NCI-H345 (cell line): ENCODE measurements at regions not wholly inside any gene's neighbourhood (a gene's known extent, or its start where the extent isn't known, plus 50 kb on each side); places are given as distances from the start of the nearest gene placed in this dataset.

ENCODE experiments used
- DNase-seq: peaks from one replicate; lab custom pipeline; 2025; lab: John Stamatoyannopoulos, UW

DNA sequence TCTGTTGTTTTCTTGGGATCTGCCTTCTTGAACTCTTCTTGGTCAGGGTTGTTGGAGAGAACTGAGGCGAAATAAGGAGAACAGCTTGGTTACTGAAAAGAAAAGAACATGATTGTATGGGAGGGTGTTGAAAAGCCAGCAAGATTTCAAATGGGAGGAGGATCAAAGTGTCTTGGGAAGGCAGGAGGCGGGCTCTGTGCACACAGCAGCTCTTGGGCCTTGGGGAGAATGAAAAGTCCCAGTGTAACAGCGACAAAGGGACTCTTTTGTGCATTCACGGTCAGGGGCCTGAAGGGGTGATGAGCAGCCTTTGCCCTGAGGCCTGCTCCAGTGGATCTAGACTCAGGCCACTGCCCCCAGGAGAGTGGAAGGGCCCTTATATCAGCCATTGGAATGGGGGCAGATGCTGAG, 135.4 kb downstream of the ADAMTS15 start:
- DNase-seq, result no peak

DNA sequence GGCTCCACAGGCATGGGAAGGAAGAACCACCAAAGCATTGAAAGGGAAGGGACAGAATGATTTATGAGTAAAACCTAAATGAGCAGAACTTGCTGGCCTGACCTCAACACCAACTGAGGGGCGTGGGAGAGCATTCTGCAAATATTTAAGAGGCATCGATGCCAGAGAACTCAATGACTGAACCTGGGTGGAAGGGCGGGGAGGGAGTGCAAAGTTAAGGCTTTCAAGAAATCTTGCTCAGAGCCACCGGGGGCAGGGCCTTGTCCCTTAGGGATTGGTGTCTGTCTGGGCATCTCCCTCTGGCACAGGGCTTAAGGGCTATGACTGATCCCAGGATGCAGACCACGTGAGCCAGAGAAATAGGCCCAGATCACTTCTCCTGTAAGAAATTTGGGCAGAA, 137.1 kb downstream of the ADAMTS15 start:
- DNase-seq, result no peak

DNA sequence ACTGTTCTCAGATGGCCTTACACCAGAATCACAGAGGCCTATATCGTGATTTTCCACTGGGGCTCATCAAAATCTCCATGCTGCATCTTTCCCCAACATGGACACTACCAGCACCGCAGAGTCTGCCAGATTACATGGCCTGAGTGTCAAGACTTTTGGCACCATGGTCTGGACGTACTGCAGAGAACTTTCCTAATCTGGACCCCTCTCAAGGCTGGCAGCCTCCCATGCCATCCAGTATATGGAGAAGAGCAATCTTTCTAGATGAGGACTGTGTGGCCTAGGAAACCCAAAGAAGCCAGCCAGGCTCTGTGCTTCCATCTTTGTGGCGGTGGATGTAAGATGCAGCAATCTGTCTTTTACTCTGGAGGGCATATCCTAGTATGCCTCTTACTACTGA, 139.2 kb downstream of the ADAMTS15 start:
- DNase-seq, result no peak

DNA sequence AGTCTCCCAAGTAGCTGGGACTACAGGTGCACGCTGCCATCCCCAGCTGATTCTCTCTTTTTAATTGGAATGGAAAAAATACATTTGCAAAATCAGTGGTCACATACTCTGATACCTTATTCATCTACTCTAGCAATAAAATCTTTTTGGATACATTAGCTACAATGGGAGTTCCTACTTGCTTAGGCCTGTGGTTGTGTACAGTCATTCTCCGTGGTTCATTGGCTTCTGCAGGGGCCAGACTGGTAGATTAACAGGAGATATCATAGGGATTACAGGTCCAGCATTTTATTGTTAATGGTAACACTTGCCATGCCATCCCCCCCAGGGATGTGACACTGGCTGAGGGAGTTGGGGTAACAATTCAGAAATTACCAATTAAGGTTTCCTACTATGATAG, 140.0 kb downstream of the ADAMTS15 start:
- DNase-seq, result no peak

DNA sequence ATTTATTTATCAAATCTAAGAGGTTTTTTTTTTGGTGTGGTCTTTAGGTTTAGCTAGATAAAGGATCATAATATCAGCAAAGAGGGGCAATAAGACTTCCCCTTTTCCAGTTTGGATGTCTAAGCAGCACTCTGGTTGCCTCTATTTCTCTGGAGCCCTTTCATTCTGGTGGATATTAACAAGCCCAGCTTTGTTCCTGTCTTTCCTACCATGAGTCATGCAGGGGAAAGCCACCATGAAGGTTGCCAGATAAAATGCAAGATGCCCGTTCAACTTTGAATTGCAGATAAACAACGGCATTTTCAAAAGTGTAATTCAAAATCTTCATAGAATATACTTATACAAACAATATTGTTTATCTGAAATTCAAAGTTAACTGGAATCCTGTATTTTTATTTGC, 143.6 kb downstream of the ADAMTS15 start:
- DNase-seq, result no peak

DNA sequence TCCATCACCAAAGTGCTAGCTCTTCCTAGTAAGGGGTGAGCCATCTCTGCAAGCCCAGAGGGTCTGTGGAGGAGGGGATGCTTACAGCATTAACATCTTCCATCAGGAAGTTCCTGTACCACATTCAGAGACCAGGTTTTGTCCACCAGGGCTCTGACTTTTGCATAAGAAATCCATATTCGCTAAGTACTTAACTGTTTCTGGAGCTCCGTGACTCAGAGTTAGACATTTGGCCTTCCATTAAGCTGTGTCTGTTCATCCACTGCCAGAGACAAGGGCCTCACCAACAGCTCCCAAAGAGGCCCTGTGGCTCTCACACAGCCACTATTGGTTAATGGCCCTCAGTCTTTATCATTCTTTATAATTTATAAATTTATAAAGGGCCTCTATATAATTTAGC, 144.6 kb downstream of the ADAMTS15 start:
- no peak for DNase-seq

DNA sequence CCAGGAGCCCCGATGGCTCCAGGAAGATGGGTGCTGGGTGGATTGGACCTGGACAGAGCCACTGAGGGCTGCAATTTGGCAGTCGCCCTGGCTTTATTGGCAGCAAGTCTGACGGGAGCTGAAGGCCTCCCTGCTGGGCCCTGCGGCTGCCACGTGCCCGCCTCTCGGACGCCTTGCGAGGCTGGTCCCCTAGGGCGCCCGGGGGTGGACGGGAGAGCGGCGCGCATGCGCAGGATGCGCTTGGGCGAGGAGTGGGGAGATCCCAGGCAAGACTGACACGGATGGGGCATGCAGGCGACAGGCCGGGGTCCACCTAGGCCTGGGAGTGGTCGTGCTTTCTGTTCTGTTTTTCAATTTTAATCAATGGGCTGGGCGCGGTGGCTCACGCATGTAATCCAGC, 150.0 kb downstream of the ADAMTS15 start:
- DNase-seq, result no peak

DNA sequence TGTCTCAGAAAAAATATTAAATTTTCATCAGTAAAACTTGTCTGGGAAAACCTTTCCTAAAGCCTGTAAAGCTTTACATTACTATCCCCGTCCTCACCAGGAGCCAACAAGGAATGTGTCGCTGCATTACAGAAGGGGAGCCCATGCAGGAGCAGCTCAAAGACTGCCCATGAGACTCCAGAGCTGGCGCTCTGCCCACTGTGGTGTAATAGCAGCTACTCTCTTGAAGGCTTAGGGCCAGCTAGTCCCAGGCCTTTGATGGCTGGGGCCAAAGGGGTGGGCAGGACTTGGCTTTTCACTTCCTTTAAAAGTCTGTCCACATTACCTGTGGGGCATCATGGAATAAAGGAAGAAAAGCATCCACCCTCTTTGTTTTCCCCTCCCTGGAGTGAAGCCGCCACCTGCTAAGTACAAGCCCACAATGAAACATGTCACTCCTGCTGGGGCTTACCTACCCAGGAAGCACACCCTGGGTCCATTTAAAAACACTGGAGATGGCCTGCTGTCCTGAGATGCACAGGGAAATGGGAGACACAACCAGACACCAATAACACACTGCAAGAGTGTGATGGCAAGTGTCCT, 150.7 kb downstream of the ADAMTS15 start:
- DNase-seq, result no peak

DNA sequence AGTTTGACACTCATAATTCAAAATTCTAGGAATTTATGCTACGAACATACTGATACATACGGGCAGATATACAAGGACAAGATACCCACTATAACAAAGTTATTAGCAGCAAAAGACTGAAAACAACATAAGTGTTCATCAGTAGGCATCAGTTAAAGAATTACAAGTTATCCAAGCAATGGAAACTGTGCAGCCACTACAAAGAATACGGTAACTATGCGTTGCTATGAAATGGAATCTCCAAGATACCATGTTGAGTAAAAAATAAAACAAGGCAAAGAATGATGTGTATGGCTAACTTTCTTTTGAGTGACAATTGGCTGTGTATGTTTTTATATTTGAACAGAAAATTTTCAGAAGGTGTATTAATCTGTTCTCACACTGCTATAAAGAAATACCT, 151.7 kb downstream of the ADAMTS15 start:
- DNase-seq, result no peak

DNA sequence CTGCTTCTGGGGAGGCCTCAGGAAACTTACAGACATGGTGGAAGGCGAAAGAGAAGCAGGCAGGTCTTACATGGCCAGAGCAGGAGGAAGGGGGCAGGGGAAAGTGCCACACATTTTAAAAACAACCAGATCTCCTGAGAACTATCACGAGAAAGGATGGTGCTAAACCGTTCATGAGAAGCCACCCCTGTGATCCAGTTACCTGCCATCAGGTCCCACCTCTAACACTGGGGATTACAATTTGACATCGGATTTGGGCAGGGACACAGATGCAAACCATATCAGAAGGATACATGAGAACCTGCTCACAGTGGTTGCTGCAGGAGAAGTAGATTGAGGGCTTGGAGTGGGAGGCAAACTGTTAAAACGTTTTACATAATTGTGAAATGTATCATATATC, 152.2 kb downstream of the ADAMTS15 start:
- DNase-seq, result no peak

DNA sequence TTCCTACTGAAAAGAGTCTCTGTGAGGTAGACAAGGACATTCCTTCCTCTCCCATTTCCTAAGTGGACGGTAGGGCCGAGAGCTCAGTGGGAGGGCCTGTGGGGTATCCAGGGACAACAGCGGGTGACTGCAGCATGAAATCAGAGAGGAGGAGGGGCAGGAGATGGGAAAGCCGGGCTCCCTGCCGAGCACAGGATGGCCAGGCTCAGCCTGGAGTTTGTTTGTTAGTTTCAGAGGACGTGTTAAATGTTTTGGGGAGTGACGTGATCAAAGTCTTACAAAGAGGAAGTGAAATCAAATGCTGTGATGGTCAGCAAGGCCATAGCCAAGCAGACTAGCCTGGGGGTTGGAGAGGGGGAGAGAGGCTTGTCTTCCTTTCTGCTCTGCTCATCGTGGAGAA, 152.7 kb downstream of the ADAMTS15 start:
- no peak for DNase-seq

DNA sequence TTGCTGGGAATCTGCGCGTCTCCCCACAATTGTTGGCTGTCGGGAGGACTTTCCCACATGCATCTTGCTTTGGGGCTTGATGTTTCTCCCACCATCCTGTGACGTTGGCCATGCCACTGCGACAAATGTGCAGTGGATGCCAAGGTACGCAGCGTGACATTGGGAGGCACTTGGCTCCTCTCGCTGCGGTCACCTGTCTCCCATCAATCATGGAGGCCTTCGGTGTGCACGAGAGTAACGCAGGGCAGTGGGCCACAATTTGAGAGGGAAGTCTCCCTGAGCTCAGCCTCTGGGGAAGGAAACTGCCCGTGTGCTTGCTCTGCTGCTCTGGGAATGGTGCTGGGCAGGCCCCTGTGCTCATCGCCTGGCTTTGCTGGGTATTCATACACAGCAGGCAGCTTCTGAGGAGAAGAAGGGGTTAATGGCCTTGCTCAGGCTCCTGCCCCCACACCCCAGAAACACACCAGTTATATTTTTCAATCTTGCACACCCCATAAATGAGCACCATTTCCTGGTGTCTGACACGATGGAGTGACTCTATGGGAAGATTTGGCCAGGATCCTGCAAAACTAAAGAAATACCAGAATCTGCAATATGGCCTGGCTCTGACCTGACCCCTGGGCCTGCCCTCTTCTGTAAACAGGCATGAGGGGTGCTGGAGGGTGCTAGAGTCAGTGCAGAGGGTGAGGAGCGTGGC, 153.5 kb downstream of the ADAMTS15 start:
- no peak for DNase-seq

DNA sequence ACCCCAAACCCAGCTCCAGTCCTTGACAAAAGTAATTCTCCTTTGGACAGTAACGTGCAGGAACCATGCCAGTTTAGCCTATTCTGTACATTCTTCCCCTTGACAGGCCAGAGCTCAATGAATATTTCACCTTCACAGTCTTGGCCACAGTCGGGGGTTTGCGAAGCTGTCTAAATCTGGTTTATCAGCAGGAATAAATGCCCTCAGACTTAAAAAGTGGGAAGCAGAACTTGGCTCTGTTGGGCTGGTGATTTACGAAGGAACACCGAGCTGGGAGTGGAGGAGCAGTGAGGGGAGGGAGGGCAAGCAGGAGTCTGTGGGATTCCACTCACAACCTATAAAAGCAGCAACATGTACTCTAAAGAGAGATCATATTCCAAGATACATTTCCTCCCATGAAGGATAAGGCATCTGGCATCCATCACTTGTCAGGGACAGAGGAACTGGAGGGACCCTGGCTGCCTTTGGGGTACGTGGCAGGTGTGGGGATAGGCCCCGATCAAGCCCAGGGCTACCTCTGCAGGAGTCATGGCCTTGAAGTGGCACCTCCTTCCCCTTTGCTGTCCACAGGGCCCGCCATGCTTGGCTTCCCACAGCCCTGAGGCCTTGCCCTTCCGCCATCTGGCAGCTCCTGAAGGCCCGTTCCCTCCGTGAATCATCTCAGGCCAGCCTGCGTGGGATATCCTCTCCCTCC, 154.3 kb downstream of the ADAMTS15 start:
- no peak for DNase-seq

DNA sequence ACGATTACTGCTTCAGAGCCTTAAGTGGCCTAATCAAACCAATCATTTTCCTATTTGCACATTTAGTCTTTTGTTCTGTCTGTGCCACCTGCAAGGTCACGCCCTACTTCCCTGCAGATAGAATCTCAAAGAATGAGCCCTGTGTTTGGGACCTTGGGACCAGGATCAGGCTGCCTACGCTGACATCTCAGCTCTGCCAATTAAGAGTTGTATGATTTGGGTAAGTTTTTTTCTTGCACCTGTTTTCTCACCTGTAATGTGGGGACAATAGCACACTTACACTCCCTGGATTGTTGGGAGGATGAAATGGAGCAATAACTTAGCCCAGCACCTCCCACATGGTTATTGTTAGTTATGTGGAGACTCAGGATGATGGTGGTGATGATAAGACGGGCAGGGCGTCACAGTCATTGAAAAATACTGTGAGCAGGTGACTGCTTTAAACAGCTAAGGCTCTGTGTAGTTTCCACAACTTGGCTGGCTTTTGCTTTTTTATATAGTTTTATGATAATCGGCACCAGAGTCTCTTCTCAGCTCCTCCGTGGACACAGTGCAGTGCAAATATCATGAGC, 155.0 kb downstream of the ADAMTS15 start:
- no peak for DNase-seq

DNA sequence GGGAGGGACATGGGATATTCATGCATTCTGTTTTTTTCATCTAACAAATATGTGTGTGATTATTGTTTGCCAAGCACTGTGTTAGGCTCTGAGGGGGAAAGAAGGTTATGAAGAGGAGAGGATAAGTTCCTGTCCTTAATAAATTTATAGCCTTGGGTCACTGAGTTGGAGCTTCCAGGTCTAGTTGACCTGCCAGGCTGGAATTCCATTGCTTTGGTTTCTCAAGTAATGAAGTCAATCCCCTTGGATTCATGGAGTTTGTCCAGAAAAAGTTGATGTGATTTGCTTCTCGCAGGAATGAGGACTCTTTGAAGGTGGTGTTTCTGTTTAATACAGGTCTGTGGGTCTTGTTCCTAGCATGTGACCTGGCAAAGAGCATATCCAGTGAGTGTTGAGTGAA, 156.2 kb downstream of the ADAMTS15 start:
- no peak for DNase-seq

DNA sequence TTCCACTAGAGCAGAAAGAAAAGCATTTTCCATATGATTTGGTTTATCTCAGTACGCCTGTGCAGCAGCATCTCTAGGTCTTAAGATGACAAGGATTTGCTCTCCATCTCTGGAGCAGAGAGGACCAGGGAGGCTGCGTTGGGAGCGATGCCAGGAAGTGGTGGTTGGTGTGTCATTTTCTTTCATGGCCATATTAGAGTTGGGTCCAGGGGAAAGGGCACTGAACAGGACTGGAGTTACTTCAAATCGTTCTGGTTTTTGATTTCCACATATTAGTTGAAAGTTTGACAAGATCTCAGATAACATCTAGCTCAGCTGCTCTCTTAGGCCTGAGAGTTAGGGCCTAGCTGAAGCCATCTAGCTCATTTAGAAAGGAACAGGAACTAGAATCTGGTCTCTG, 157.7 kb downstream of the ADAMTS15 start:
- DNase-seq, result no peak

DNA sequence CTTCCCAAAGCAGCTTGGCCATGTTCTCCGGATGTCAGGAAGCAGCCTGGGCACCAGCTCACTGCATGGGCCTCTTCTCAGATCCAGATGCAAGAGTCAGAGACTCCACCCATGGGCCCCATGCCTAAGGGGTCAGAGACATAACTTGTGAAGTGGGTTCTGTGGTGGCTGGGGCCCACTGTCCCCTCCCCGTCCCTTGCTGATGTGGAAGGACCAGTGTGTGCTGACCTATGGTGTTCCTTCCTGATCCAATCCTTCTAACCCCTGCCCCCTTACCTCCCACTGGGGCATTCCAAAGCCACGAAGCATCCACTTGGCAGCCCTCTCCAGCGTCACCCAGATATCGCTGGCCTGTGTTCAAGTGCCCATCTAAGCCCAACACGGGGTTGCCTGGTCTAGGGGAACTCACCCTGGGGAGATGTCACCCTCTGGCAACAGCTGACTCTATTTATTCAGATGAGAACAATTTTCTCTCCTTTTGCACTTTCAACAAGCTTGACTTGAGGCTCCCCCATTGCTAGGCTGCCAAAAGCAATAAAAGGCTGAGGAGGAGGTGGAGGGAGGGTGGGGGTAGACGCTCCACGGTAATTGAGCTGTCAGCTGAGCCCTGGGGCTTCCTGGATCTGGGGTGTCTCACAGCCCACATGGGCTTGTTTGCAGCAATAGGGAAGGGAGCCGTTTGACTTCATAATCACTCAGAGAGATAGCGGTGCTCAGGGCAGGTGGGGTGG, 158.5 kb downstream of the ADAMTS15 start:
- DNase-seq, result no peak

DNA sequence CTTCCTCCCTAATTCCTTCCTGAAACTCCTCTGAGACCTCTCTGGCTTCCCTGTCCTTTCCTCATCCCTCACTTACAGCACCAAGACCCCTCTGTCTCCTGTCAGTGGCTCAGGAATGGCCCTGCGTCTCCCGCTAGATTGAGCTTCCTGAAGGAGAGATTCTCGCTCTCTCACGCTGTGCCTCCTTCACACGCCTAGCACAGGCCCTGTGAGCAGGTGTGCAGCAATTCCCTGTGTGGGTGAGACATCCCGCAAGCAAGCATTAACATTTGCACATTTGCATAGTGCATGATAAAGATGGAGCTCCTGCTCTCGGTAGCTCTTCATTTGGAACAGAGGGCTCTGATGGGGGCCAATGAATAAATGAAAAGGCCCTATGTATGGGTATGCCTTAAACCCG, 159.8 kb downstream of the ADAMTS15 start:
- DNase-seq, result no peak

DNA sequence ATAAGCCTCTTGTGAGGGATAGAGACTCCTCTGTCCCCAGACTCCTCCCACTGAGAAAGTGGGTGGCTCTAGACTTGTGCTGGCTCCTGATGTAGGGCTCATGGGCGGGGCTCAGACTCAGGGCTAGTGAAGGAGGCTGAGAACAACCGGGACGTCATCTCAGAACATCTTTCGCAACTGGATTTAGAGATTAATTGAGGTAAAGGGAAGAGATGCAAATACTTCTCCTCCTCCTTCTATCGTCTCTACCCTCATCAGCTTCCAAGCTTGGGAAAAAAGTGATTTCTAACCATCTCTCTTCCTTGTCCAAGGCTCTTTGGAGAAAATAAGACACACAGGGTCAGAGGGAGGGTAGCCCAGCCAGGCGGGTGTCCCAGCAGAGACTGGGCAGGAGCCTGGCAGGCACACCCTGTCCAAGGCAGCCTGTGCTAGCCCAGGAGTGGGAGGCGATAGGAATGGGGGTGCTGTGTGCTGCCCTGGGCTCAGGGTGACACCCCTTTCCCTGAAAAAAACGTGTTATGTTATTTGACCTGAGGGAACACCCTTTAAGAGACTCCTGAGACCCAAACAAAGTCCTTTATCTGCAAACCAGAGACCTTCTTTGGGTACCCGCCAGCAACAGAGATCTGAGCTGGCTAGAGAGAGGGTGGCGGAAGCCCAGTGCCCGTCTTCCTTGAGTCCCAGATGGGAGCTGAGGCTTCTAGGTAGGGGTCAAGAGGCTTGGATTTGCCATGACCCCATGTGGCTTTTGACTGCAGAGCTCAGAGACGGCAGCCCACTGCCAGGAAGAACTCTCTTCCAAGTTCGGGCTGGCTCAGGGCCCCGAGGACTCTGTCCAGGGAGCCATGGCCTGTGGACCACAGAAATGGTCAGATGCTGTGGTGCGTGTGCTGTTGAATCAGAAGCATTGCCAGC, 160.9 kb downstream of the ADAMTS15 start:
- DNase-seq, result no peak

DNA sequence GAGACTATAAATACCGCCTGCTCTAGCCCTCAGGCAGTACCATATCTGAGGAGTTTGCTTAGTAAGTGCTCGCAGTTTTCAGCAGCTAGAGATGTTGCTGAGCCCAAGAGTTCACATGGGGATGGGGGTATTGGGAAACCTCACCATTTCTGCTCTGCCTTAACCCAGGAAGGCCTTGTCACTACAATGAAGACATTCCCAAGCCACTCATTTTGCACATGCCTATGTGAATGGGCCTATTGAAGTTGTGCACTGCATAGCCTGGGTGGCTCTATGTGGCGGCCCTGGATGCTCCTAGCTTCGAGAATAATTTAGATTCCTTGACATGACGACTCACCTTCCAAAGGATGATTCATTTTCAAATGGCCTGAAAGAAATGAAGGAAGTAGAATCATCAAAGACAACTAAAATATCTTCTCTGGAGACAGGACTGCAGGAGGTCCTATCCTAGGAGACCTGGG, 163.4 kb downstream of the ADAMTS15 start:
- no peak for DNase-seq

DNA sequence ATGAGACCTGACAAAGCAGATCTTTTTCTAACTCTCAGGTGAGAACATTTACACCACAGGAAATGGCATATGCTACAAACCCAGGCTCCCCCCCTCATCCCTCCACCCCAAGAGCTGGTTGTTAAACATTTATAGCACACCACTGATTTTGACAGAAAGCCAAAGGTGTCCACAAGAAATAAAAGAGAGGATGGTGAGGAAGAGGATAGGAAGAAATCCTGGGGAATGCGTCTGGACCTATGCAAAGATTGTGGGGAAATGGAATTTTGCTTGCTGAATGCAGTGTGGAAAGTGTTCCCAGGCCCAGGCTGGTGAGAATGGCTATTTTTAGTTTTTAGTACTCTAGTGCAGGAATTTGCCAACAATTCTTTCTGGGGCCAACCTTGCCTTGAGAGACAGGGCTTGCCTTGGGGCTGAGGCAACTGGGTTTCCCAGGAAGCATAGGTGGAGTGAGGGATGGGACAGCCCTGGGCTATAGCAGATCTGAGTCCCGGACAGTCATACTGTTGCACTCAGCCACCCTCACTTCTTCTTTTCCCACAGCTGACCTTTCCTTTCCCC, 163.9 kb downstream of the ADAMTS15 start:
- DNase-seq, result no peak
